LHCN-M2 (cell line): ENCODE measurements at regions not wholly inside any gene's neighbourhood (a gene's known extent, or its start where the extent isn't known, plus 50 kb on each side); places are given as distances from the start of the nearest gene placed in this dataset.
A peak's percentile ranks its signal among the peaks of the same experiment; 100 is the strongest.
"Not testable (repeated sequence)": the region's sequence is repeated elsewhere in the genome, so short reads cannot be mapped to it uniquely, and the experiment has no call there.

Experiments used
- DNase-seq: peaks from one replicate; pipeline ENCODE4 v3.0.0-alpha.2; 2012; ENCODE audit warnings: low read depth

- DNase-seq, result no peak
Observed at GRCh38 chr9:104269996-104270963, 176.2 kb downstream of the SMC2 start.

- DNase-seq, result no peak
Observed at GRCh38 chr9:104276709-104277245, 182.7 kb downstream of the SMC2 start.

GRCh38 chr9:104278929-104279496 is 184.9 kb downstream of the SMC2 start:
- no peak for DNase-seq

GRCh38 chr9:104279535-104280177 is 185.5 kb downstream of the SMC2 start:
- peak; percentile 2 for DNase-seq

- DNase-seq, result no peak
Observed at GRCh38 chr9:104280178-104280560, 186.1 kb downstream of the SMC2 start.

- DNase-seq, result no peak
Observed at GRCh38 chr9:104280711-104281110, 186.6 kb downstream of the SMC2 start.

GRCh38 chr9:104286187-104286586 is 192.1 kb downstream of the SMC2 start:
- DNase-seq, result no peak

GRCh38 chr9:104286799-104287198 is 192.7 kb downstream of the SMC2 start:
- DNase-seq, result no peak

GRCh38 chr9:104287253-104287878 is 193.3 kb downstream of the SMC2 start:
- peak; percentile 0 for DNase-seq

GRCh38 chr9:104293877-104294276 is 199.8 kb downstream of the SMC2 start:
- no peak for DNase-seq

- no peak for DNase-seq
Observed at GRCh38 chr9:104300124-104300523, 203.9 kb upstream of the OR13F1 start.

GRCh38 chr9:104301755-104302154 is 202.3 kb upstream of the OR13F1 start:
- no peak for DNase-seq

GRCh38 chr9:104302775-104303174 is 201.3 kb upstream of the OR13F1 start:
- DNase-seq, result no peak

GRCh38 chr9:104304925-104305324 is 199.1 kb upstream of the OR13F1 start:
- no peak for DNase-seq

GRCh38 chr9:104313396-104314110 is 190.5 kb upstream of the OR13F1 start:
- no peak for DNase-seq

- not testable (repeated sequence) for DNase-seq
Observed at GRCh38 chr9:104316201-104317009, 187.7 kb upstream of the OR13F1 start.

- no peak for DNase-seq
Observed at GRCh38 chr9:104319198-104319597, 184.9 kb upstream of the OR13F1 start.

- DNase-seq, result no peak
Observed at GRCh38 chr9:104319685-104320084, 184.4 kb upstream of the OR13F1 start.

- DNase-seq, result no peak
Observed at GRCh38 chr9:104322596-104322995, 181.5 kb upstream of the OR13F1 start.
